ENCODE measurements at regions not wholly inside any gene's neighbourhood (a gene's known extent, or its start where the extent isn't known, plus 50 kb on each side); places are given as distances from the start of the nearest gene placed in this dataset.

GRCh38 chr4:144223149-144223548, 82.6 kb upstream of the GYPA start:
- DNase-seq (ENCODE audit: low read depth in 2 of 2): peak in 1 of 2 donors; percentile 11
- H3K4me3 ChIP-seq (replicated peaks in 1 of 2; ENCODE audit: low read depth in 2 of 2, low read length in 2 of 2): no peak overlapping the region
- TF ChIP-seq CTCF (IDR thresholded peaks at IDR 0.05; ENCODE audit: low read depth, low read length): no peak

DNA sequence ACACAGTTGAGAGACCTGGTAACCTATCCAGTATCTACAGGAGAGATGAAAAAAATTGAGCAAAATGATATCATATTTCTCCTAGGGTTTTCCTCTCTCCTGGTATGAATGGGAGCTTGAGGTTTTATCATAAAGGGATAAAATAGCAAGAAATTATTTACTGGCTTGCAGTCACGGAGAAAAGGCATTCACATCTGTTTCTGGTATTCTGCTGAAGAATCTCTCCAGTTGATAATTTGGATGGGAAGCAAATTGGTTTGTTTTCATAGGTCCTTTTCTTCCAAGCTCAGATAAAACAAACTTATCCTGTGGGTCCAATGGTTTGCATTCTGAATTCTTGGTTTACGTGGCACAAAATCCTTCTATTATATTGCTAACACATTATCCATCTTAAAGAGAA, 83.1 kb upstream of the GYPA start:
- no peak overlapping the region for H3K4me3 ChIP-seq (replicated peaks in 1 of 2; ENCODE audit: low read depth in 2 of 2, low read length in 2 of 2)
- DNase-seq (ENCODE audit: low read depth in 2 of 2): no peak
- TF ChIP-seq CTCF (IDR thresholded peaks at IDR 0.05; ENCODE audit: low read depth, low read length): no peak

GRCh38 chr4:144259285-144259684, 118.8 kb upstream of the GYPA start:
- no peak overlapping the region for H3K4me3 ChIP-seq (replicated peaks in 1 of 2; ENCODE audit: low read depth in 2 of 2, low read length in 2 of 2)
- no peak for TF ChIP-seq CTCF (IDR thresholded peaks at IDR 0.05; ENCODE audit: low read depth, low read length)
- no peak for DNase-seq (ENCODE audit: low read depth in 2 of 2)

- TF ChIP-seq CTCF (IDR thresholded peaks at IDR 0.05; ENCODE audit: low read depth, low read length): no peak
- no peak for DNase-seq (ENCODE audit: low read depth in 2 of 2)
- no peak overlapping the region for H3K4me3 ChIP-seq (replicated peaks in 1 of 2; ENCODE audit: low read depth in 2 of 2, low read length in 2 of 2)
Measured at GRCh38 chr4:144267084-144267483, 126.6 kb upstream of the GYPA start.

GRCh38 chr4:144280688-144281087, 140.2 kb upstream of the GYPA start:
- TF ChIP-seq CTCF (IDR thresholded peaks at IDR 0.05; ENCODE audit: low read depth, low read length): no peak
- no peak overlapping the region for H3K4me3 ChIP-seq (replicated peaks in 1 of 2; ENCODE audit: low read depth in 2 of 2, low read length in 2 of 2)
- DNase-seq (ENCODE audit: low read depth in 2 of 2): no peak

DNA sequence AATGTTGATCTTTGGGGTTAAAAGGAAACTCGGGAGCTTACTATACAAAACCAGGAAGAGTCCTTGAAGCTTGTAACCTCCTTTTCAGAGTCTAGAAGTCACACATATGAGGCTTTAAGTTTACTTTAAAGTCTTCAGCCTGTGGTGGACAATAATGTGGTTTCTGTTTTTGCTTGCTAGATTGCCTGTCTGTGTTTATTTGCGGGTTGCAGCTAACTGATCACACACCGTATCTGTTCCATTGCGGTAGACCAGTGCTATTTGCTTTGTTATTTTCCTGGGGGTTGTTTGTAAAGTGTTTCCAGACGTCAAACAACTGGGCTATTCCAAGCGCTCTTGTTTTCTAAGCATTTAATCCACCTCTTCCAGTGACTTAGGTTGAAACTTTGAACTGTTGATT, 143.0 kb upstream of the GYPA start:
- no peak for DNase-seq (ENCODE audit: low read depth in 2 of 2)
- no peak overlapping the region for H3K4me3 ChIP-seq (replicated peaks in 1 of 2; ENCODE audit: low read depth in 2 of 2, low read length in 2 of 2)
- no peak for TF ChIP-seq CTCF (IDR thresholded peaks at IDR 0.05; ENCODE audit: low read depth, low read length)

DNA sequence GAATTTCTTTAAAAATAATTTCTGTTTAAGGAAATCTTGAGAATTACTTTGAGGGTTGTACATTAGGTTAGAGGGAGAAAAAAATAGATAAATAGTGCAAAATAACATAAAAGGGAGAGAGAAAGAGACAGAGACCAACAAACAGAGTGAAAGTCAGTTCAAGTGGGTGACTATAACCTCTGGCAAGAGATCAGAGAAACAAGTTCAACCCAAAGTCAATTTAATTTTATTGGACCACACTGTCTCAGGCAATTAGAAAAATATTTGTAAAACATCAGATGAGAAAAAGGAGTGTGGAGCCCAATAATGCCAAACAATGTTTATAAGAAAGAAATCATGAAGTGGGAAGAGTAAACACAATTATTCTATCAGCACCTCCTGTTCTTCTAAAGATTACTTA, 143.5 kb upstream of the GYPA start:
- DNase-seq (ENCODE audit: low read depth in 2 of 2): no peak
- no peak for TF ChIP-seq CTCF (IDR thresholded peaks at IDR 0.05; ENCODE audit: low read depth, low read length)

More for the DNA sequence above, 143.5 kb upstream of the GYPA start:
- H3K4me3 ChIP-seq (replicated peaks in 1 of 2; ENCODE audit: low read depth in 2 of 2, low read length in 2 of 2): no peak overlapping the region

Measured in cardiac fibroblast (primary cell).